ENCODE measurements at regions not wholly inside any gene's neighbourhood (a gene's known extent, or its start where the extent isn't known, plus 50 kb on each side); places are given as distances from the start of the nearest gene placed in this dataset.

DNA sequence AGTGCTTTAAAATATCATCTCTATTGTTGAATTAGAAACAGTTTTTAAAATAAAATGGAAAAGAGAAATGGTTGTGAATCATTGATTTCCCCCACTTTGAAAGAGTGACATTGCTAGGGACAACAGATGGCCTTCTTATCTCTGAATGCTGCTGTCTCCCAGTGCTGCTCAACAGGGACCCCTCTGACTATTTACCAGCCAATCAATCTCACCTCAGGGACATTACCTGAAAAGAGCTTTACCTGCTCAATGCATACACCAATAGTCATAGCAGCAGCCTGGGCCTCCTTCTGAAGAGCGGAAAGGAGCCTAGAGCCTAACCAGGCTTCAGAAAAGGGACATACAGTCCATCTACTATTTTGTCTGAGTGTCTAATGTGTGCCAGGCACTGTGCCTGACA, 162.8 kb downstream of the CGGBP1 start:
- no TSS peak for BruUV-seq (replicated peaks)
- Histone ChIP-seq H3K36me3 (ENCODE audit: control insufficient read depth, insufficient read depth, low read length) (no peaks in the 10 kb centered on the region), H2BK15ac (ENCODE audit: low read depth, low read length) (no peak overlapping the region), H2BK20ac (ENCODE audit: low read depth, low read length) (no peak overlapping the region), H3K23ac (ENCODE audit: low read depth, low read length) (no peak overlapping the region), H3K18ac (ENCODE audit: low read depth, low read length) (no peak overlapping the region), H3K27me3 (ENCODE audit: control insufficient read depth, insufficient read depth, low read length) (no peaks in the 10 kb centered on the region), H4K5ac (ENCODE audit: low read depth, low read length) (no peak overlapping the region), H3K27ac (ENCODE audit: insufficient read depth, low read length) (no peak overlapping the region), H3K4me3 (ENCODE audit: insufficient read depth, low read depth, low read length) (no peak overlapping the region), H3K4me2 (ENCODE audit: low read depth, low read length) (no peak overlapping the region), H2BK120ac (ENCODE audit: low read depth, low read length) (no peak overlapping the region), H2AK9ac (replicated peaks; ENCODE audit: low read depth, low read length, poor library complexity) (no peak overlapping the region), H3K9ac (ENCODE audit: low read depth, low read length) (no peak overlapping the region), H2AFZ (replicated peaks; ENCODE audit: low read length, poor library complexity) (no peak overlapping the region), H3K56ac (ENCODE audit: extremely low read depth, insufficient read depth, low read length) (no peak overlapping the region), H2BK5ac (ENCODE audit: low read depth, low read length, poor library complexity, severe bottlenecking) (no peak overlapping the region), H4K20me1 (ENCODE audit: insufficient read depth, low read length) (no peaks in the 10 kb centered on the region), H4K8ac (ENCODE audit: low read depth in 2 of 2, low read length in 2 of 2) (no peak overlapping the region), H2AK5ac (ENCODE audit: low read depth, low read length) (no peak overlapping the region), H3K4ac (ENCODE audit: low read depth, low read length) (no peak overlapping the region), H3K4me1 (ENCODE audit: control insufficient read depth, insufficient read depth, low read length) (no peaks in the 10 kb centered on the region), H3K14ac (replicated peaks; ENCODE audit: low read depth, low read length) (no peak overlapping the region), H3K79me1 (ENCODE audit: low read depth in 1 of 2, low read length in 2 of 2) (no peaks in the 10 kb centered on the region), H3K9me1 (ENCODE audit: insufficient read depth, low read length) (no peaks in the 10 kb centered on the region), H3K9me3 (ENCODE audit: control insufficient read depth, insufficient read depth, low read length) (no peaks in the 10 kb centered on the region), H4K91ac (ENCODE audit: insufficient read depth, low read depth, low read length) (no peak overlapping the region)
- ATAC-seq (ENCODE audit: low read depth) = no peak
- ChIA-PET CTCF (no interaction called here), POLR2A (ENCODE audit: unreplicated experiment) (no interaction called here)
- in situ Hi-C loops (cut with MboI; ENCODE audit: low sequenced_read_pairs) = no loop called here
- TF ChIP-seq MXI1 (IDR thresholded peaks at IDR 0.05; ENCODE audit: borderline replicate concordance, low read depth, low read length) (no peak), FOS (IDR thresholded peaks at IDR 0.05; ENCODE audit: low read depth, low read length) (no peak), RAD21 (IDR thresholded peaks at IDR 0.05; ENCODE audit: low read length) (no peak), MAFK (IDR thresholded peaks at IDR 0.05; ENCODE audit: low read depth, low read length) (no peak), RFX5 (IDR thresholded peaks at IDR 0.05; ENCODE audit: low read depth, low read length) (no peak), POLR2A (IDR thresholded peaks at IDR 0.05; ENCODE audit: low read depth, low read length) (no peak), CHD1 (IDR thresholded peaks at IDR 0.05; ENCODE audit: low read depth, low read length) (no peak)
- TF ChIP-seq, protein P1, sequence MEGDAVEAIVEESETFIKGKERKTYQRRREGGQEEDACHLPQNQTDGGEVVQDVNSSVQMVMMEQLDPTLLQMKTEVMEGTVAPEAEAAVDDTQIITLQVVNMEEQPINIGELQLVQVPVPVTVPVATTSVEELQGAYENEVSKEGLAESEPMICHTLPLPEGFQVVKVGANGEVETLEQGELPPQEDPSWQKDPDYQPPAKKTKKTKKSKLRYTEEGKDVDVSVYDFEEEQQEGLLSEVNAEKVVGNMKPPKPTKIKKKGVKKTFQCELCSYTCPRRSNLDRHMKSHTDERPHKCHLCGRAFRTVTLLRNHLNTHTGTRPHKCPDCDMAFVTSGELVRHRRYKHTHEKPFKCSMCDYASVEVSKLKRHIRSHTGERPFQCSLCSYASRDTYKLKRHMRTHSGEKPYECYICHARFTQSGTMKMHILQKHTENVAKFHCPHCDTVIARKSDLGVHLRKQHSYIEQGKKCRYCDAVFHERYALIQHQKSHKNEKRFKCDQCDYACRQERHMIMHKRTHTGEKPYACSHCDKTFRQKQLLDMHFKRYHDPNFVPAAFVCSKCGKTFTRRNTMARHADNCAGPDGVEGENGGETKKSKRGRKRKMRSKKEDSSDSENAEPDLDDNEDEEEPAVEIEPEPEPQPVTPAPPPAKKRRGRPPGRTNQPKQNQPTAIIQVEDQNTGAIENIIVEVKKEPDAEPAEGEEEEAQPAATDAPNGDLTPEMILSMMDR (conservative IDR thresholded peaks at IDR 0.05; ENCODE audit: low read depth, low read length) = no peak
- DNase-seq = no peak
- dilution Hi-C loops (cut with HindIII; ENCODE audit: low sequenced_read_pairs, unreplicated experiment) = no loop called here
- intact Hi-C loops (cut with micrococcal nuclease) = no loop called here
- WGBS, 2 experiments (ENCODE audit: extremely low coverage in 2 of 2, insufficient read length in 1 of 2) = no CpG with 5 or more reads among the region's 1 CpG

All from IMR-90 (cell line).